H1 (cell line): ENCODE measurements at regions not wholly inside any gene's neighbourhood (a gene's known extent, or its start where the extent isn't known, plus 50 kb on each side); places are given as distances from the start of the nearest gene placed in this dataset.

Source experiments
- CTCF ChIA-PET: fragments of 300-600 bp; sonication (Branson Sonifier 250); formaldehyde crosslinking; loops from one replicate; lab custom pipeline; 2021; ENCODE audit not compliant: partially characterized antibody; lab: Charles Lee
- POLR2A ChIA-PET: fragments of 300-600 bp; sonication (Branson Sonifier 250); formaldehyde crosslinking; loops from one replicate; lab custom pipeline; 2021; ENCODE audit warnings: inconsistent platforms; ENCODE audit not compliant: partially characterized antibody; lab: Charles Lee
- DNase-seq, 2 experiments: peaks; one replicate each; pipeline versions ENCODE4 v3.0.0 to v3.0.0-alpha.2; 2010 to 2022; ENCODE audit warnings: low spot score in 2 of 2, low read depth in 1 of 2, mixed read lengths in 1 of 2
- FAIRE-seq: peaks from 2 replicates; lab custom pipeline; 2011; peaks lifted over from hg19 to GRCh38; lab: Jason Lieb, UNC
- H2AFZ ChIP-seq: 2 replicates; pipeline ENCODE4 v1.8.1; 2012; ENCODE audit warnings: low read length, inconsistent platforms
- H2AK5ac ChIP-seq: 2 replicates; pipeline ENCODE4 v1.6.1; 2013; ENCODE audit warnings: low read depth, low read length
- H2BK120ac ChIP-seq: replicated peaks from 2 replicates; pipeline ENCODE3; 2013; ENCODE audit warnings: low read depth, low read length, inconsistent platforms
- H2BK12ac ChIP-seq: 2 replicates; pipeline ENCODE4 v1.6.1; 2013; ENCODE audit warnings: low read depth, low read length
- H2BK15ac ChIP-seq: 2 replicates; pipeline ENCODE4 v1.6.1; 2013; ENCODE audit warnings: low read length
- H2BK20ac ChIP-seq: 2 replicates; pipeline ENCODE4 v1.6.1; 2013; ENCODE audit warnings: low read length
- H2BK5ac ChIP-seq: 2 replicates; pipeline ENCODE4 v1.6.1; 2013; ENCODE audit warnings: low read depth, low read length
- H3K14ac ChIP-seq: 2 replicates; pipeline ENCODE4 v1.6.1; 2013; ENCODE audit warnings: inconsistent platforms; ENCODE audit not compliant: insufficient read length
- H3K18ac ChIP-seq: 2 replicates; pipeline ENCODE4 v1.6.1; 2013; ENCODE audit warnings: low read length; ENCODE audit errors: extremely low read depth
- H3K23ac ChIP-seq: 2 replicates; pipeline ENCODE4 v1.6.1; 2013; ENCODE audit warnings: inconsistent platforms; ENCODE audit not compliant: insufficient read length
- H3K23me2 ChIP-seq: 2 replicates; pipeline ENCODE4 v1.6.1; 2013; ENCODE audit warnings: low read depth, low read length
- H3K27ac ChIP-seq: 2 replicates; pipeline ENCODE4 v1.6.1; 2011; ENCODE audit warnings: low read depth, low read length, inconsistent platforms
- H3K27me3 ChIP-seq, 4 experiments: replicated peaks in 1 of 4; 1 replicate in 1 of 4; 2 replicates in 3 of 4; pipeline versions ENCODE4 v1.6.1 to v1.8.1; 2011 to 2013; ENCODE audit warnings: low read length in 3 of 4, mild to moderate bottlenecking in 3 of 4, inconsistent platforms in 2 of 4, mixed read lengths in 2 of 4, moderate library complexity in 1 of 4; ENCODE audit not compliant: control insufficient read depth in 3 of 4, insufficient read depth in 3 of 4; ENCODE audit errors: extremely low read depth in 1 of 4
- H3K36me3 ChIP-seq, 4 experiments: 2 replicates each; pipeline versions ENCODE4 v1.6.1 to v1.8.1; 2011 to 2013; ENCODE audit warnings: mild to moderate bottlenecking in 4 of 4, low read length in 3 of 4, moderate library complexity in 2 of 4, control low read depth in 1 of 4, inconsistent platforms in 1 of 4; ENCODE audit not compliant: insufficient read depth in 4 of 4, control insufficient read depth in 2 of 4
- H3K4ac ChIP-seq: replicated peaks from 2 replicates; pipeline ENCODE3; 2013; ENCODE audit warnings: low read length, low read depth, mixed read lengths, inconsistent platforms; ENCODE audit not compliant: insufficient read length
- H3K4me1 ChIP-seq, 4 experiments: replicated peaks in 1 of 4; 1 replicate in 1 of 4; 2 replicates in 3 of 4; pipeline versions ENCODE4 v1.6.1 to v1.8.1; 2011 to 2013; ENCODE audit warnings: low read length in 3 of 4, inconsistent platforms in 2 of 4, mixed read lengths in 1 of 4; ENCODE audit not compliant: insufficient read depth in 4 of 4, control insufficient read depth in 3 of 4
- H3K4me2 ChIP-seq, 2 experiments: 2 replicates each; pipeline versions ENCODE4 v1.6.1 to v1.8.1; 2011 to 2013; ENCODE audit warnings: low read depth in 2 of 2, low read length in 2 of 2, control low read depth in 1 of 2, inconsistent platforms in 1 of 2, mild to moderate bottlenecking in 1 of 2; ENCODE audit not compliant: insufficient read depth in 1 of 2
- H3K4me3 ChIP-seq, 4 experiments: fragments of 200-600, 300-600 bp in 1 of 4; sonication (generic), shearing (Covaris generic), sonication (Bioruptor Twin) in 1 of 4; 2 replicates each; pipeline versions ENCODE4 v1.5.1 to v1.8.1; 2011 to 2016; ENCODE audit warnings: low read length in 4 of 4, low read depth in 3 of 4, control low read depth in 2 of 4, inconsistent platforms in 2 of 4, mild to moderate bottlenecking in 2 of 4, mixed read lengths in 1 of 4, moderate library complexity in 1 of 4; ENCODE audit not compliant: insufficient read depth in 2 of 4; ENCODE audit errors: extremely low read depth in 1 of 4
- H3K56ac ChIP-seq: replicated peaks from 2 replicates; pipeline ENCODE3; 2013; ENCODE audit warnings: low read depth, mild to moderate bottlenecking, mixed read lengths, low read length, inconsistent platforms; ENCODE audit not compliant: insufficient read length
- H3K79me1 ChIP-seq: 2 replicates; pipeline ENCODE4 v1.6.1; 2013; ENCODE audit warnings: low read depth, low read length, control low read depth
- H3K79me2 ChIP-seq, 2 experiments: 2 replicates each; pipeline versions ENCODE4 v1.6.1 to v1.8.1; 2012 to 2013; ENCODE audit warnings: low read length in 2 of 2, mild to moderate bottlenecking in 2 of 2, inconsistent platforms in 1 of 2; ENCODE audit not compliant: insufficient read depth in 2 of 2, control insufficient read depth in 1 of 2
- H3K9ac ChIP-seq, 4 experiments: replicated peaks in 1 of 4; 1 replicate in 1 of 4; 2 replicates in 3 of 4; pipeline versions ENCODE4 v1.6.1 to v1.8.1; 2011 to 2013; ENCODE audit warnings: low read depth in 3 of 4, low read length in 3 of 4, control low read depth in 2 of 4, mild to moderate bottlenecking in 2 of 4, moderate library complexity in 2 of 4, inconsistent platforms in 1 of 4; ENCODE audit errors: extremely low read depth in 1 of 4
- H3K9me3 ChIP-seq, 2 experiments: 2 replicates each; pipeline versions ENCODE4 v1.6.1 to v1.8.1; 2012 to 2013; ENCODE audit warnings: mild to moderate bottlenecking in 2 of 2, moderate library complexity in 2 of 2, control low read depth in 1 of 2, inconsistent platforms in 1 of 2, low read depth in 1 of 2, low read length in 1 of 2, mixed read lengths in 1 of 2; ENCODE audit not compliant: insufficient read depth in 2 of 2
- H4K20me1 ChIP-seq, 2 experiments: replicated peaks in 1 of 2; 2 replicates each; pipeline versions ENCODE3 to v1.8.1; 2011 to 2013; ENCODE audit warnings: inconsistent platforms in 2 of 2, low read length in 2 of 2, mild to moderate bottlenecking in 1 of 2; ENCODE audit not compliant: insufficient read depth in 2 of 2, control insufficient read depth in 1 of 2
- H4K5ac ChIP-seq: 2 replicates; pipeline ENCODE4 v1.6.1; 2013; ENCODE audit warnings: low read length, low read depth, mixed read lengths, inconsistent platforms; ENCODE audit not compliant: insufficient read length
- H4K8ac ChIP-seq: 2 replicates; pipeline ENCODE4 v1.8.0; 2013; ENCODE audit warnings: mild to moderate bottlenecking, moderate library complexity, low read length, inconsistent platforms; ENCODE audit not compliant: insufficient read depth; ENCODE audit errors: extremely low read depth
- H4K91ac ChIP-seq: replicated peaks from 2 replicates; pipeline ENCODE3; 2013; ENCODE audit warnings: low read length, mixed read lengths, inconsistent platforms; ENCODE audit not compliant: insufficient read length
- KDM1A ChIP-seq: fragments of 200-600, 300-600 bp; sonication (generic); IDR thresholded peaks from 2 replicates; pipeline ENCODE4 v1.7.1; 2016; ENCODE audit warnings: mild to moderate bottlenecking, low read length, borderline replicate concordance
- WGBS, 2 experiments: shearing (Covaris generic) in 1 of 2; methylation state at CpG; one replicate each; pipeline versions ENCODE4 v1.1.6 to v1.1.7; 2013 to 2015; ENCODE audit warnings: low lambda C conversion rate in 2 of 2, mixed read lengths in 2 of 2, inconsistent platforms in 1 of 2, low coverage in 1 of 2, missing lambda C conversion rate in 1 of 2; ENCODE audit not compliant: insufficient replicate concordance in 2 of 2, insufficient coverage in 1 of 2, insufficient read length in 1 of 2; ENCODE audit errors: extremely low coverage in 1 of 2, missing lambda C conversion rate in 1 of 2; 5-methylcytosine and 5-hydroxymethylcytosine counted together

- H3K79me1 ChIP-seq = no peaks in the 10 kb centered on the region
- no peak overlapping the region for H2BK20ac ChIP-seq
- CTCF ChIA-PET = interaction anchor here (0.8 to 11.7 kb wide), 6 partner anchors 15 to 84 kb away, joined by 3 to 93 read pairs (median 8); no protein-coding TSS in a partner anchor
- H2BK15ac ChIP-seq = peak overlapping the region; percentile 14; the same call in 1 of the 2 replicates
- no peak overlapping the region for H3K56ac ChIP-seq
- H3K4me3 ChIP-seq = no peak overlapping the region
- H4K5ac ChIP-seq = peak overlapping the region; percentile 25
- H3K27me3 ChIP-seq = no peaks in the 10 kb centered on the region
- H2AFZ ChIP-seq = no peak overlapping the region
- H4K8ac ChIP-seq = peak overlapping the region; percentile 60
- 87% methylated on average over 12 of the region's 13 CpGs; no CpG with 5 or more reads in 1 of the 2 experiments for WGBS, 2 experiments
- DNase-seq (no peak), FAIRE-seq (no peak)
- peaks cover 3 to 18% (median 13%) of the 10 kb centered on the region in 4 experiments; a peak in 6 of 7 replicates for H3K4me1 ChIP-seq
- H3K79me2 ChIP-seq = no peaks in the 10 kb centered on the region
- TF ChIP-seq KDM1A = no peak
- H3K4ac ChIP-seq = peak overlapping the region; percentile 19
- no peaks in the 10 kb centered on the region for H3K36me3 ChIP-seq
- POLR2A ChIA-PET = interaction anchor here (1.0 to 2.1 kb wide), 4 partner anchors 22 to 109 kb away, joined by 3 to 5 read pairs (median 4); no protein-coding TSS in a partner anchor
- H2AK5ac ChIP-seq = no peak overlapping the region; the same call in 1 of the 2 replicates
- H4K91ac ChIP-seq = peak overlapping the region; percentile 91
- H4K20me1 ChIP-seq = no peaks in the 10 kb centered on the region
- H3K9me3 ChIP-seq = no peaks in the 10 kb centered on the region
- peak overlapping the region; percentile 80 for H2BK5ac ChIP-seq
- peak overlapping the region; percentile 94; the same call in 1 of the 2 replicates for H2BK12ac ChIP-seq
- no peak overlapping the region for H3K23ac ChIP-seq
- peak overlapping the region; percentile 62 for H3K18ac ChIP-seq
- no peak overlapping the region for H3K9ac ChIP-seq
- no peak overlapping the region for H3K4me2 ChIP-seq
- no peak overlapping the region for H2BK120ac ChIP-seq
- no peak overlapping the region for H3K27ac ChIP-seq
- H3K14ac ChIP-seq = no peak overlapping the region
- H3K23me2 ChIP-seq = no peaks in the 10 kb centered on the region
Measured at GRCh38 chr7:131629217-131629882, 72.9 kb upstream of the PODXL start.
